ENCODE measurements at regions not wholly inside any gene's neighbourhood (a gene's known extent, or its start where the extent isn't known, plus 50 kb on each side); places are given as distances from the start of the nearest gene placed in this dataset.

DNA sequence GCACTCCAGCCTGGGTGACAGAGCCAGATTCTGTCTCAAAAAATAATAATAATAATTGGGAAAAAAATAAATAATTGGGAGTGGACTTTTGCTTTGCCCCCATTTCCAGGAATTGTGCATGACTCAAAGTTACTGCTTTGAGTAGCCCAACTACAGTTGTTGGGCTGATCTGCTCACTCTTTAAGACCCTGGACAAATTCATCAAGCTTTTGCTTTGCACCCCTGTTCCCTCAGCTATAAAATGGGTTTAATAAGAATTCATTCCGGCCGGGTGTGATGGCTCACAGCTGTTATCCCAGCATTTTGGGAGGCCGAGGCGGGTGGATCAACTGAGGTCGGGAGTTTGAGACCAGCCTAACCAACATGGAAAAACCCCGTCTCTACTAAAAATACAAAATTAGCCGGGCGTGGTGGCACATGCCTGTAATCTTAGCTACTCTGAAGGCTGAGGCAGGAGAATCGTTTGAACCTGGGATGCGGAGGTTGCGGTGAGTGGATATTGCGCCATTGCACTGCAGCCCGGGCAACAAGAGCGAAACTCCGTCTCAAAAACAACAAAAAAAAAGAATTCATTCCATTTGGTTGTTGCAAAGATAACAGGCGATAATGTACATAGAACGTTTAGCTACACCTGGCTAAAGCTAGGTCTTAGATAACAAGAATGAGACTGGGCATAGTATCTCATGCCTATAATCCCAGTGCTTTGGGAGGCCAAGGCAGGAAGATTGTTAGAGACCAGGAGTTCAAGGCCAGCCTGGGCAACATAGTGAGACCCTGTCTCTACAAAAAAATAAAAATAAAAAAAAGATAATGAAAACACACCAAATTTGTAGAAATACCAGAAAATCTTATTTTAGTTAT, 87.9 kb upstream of the ZNF217 start:
- no peak overlapping the region for H3K4me3 Mint-ChIP-seq
- no CpG with 5 or more reads among the region's 17 CpGs for WGBS (ENCODE audit: extremely low coverage, insufficient read length, low lambda C conversion rate)
- Histone ChIP-seq H2BK5ac (ENCODE audit: insufficient read length, low read length) (no peak overlapping the region), H3K23me2 (ENCODE audit: insufficient read length, low read depth, low read length, poor library complexity, severe bottlenecking) (peaks cover 3% of the 10 kb centered on the region), H4K8ac (replicated peaks; ENCODE audit: insufficient read length, low read depth, low read length) (no peak overlapping the region), H3K14ac (ENCODE audit: insufficient read depth, low read length) (no peak overlapping the region), H3K56ac (ENCODE audit: insufficient read length, low read depth, low read length) (no peak overlapping the region), H3K9ac (ENCODE audit: extremely low read depth, insufficient read length, low read length) (no peak overlapping the region), H4K20me1 (ENCODE audit: control insufficient read depth, insufficient read depth, insufficient read length) (no peaks in the 10 kb centered on the region), H4K5ac (ENCODE audit: insufficient read length, low read depth, low read length) (no peak overlapping the region), H3K18ac (ENCODE audit: insufficient read length, low read depth, low read length) (no peak overlapping the region), H3K9me3 (ENCODE audit: control insufficient read depth, low read depth, low read length) (no peaks in the 10 kb centered on the region), H2BK20ac (ENCODE audit: low read depth, low read length, poor library complexity, severe bottlenecking) (no peak overlapping the region), H2BK15ac (ENCODE audit: low read depth, low read length) (no peak overlapping the region), H3T11ph (ENCODE audit: low read length) (no peak overlapping the region), H2BK120ac (ENCODE audit: low read depth, low read length, poor library complexity, severe bottlenecking) (no peak overlapping the region), H3K4me1 (ENCODE audit: insufficient read depth, low read length) (peaks cover 2% of the 10 kb centered on the region; the same call in 1 of the 2 replicates), H2AFZ (ENCODE audit: low read length) (no peak overlapping the region), H3K23ac (ENCODE audit: insufficient read length, low read depth, low read length) (no peak overlapping the region), H3K27me3 (ENCODE audit: insufficient read depth, low read length) (no peaks in the 10 kb centered on the region), H2AK5ac (ENCODE audit: insufficient read length, low read length) (no peak overlapping the region), H3K27ac (ENCODE audit: insufficient read length, low read depth, low read length) (no peak overlapping the region), H3K4me2 (ENCODE audit: insufficient read depth, insufficient read length, low read length) (no peak overlapping the region), H4K91ac (ENCODE audit: insufficient read length, low read depth, low read length) (no peak overlapping the region), H3K79me2 (ENCODE audit: insufficient read depth, low read length) (no peaks in the 10 kb centered on the region), H3K4ac (ENCODE audit: low read depth, low read length) (no peak overlapping the region), H3K79me1 (ENCODE audit: insufficient read depth, low read depth, low read length, poor library complexity, severe bottlenecking) (no peaks in the 10 kb centered on the region), H2BK12ac (ENCODE audit: insufficient read length, low read depth, low read length) (no peak overlapping the region)
- H3K27ac Mint-ChIP-seq: no peak overlapping the region
- H3K4me1 Mint-ChIP-seq: peaks cover 34 to 43% of the 10 kb centered on the region in 2 experiments
- no peaks in the 10 kb centered on the region; a peak in 1 of 5 replicates for H3K9me3 Mint-ChIP-seq
- no peak for DNase-seq
- no peaks in the 10 kb centered on the region for H3K27me3 Mint-ChIP-seq (ENCODE audit: low read depth)
- 0 out of 7 replicates have a peak, but pooled peaks cover 0 to 4% (median 0%) of the 10 kb centered on the region in 3 experiments for H3K36me3 Mint-ChIP-seq (ENCODE audit: insufficient read depth in 1 of 3, low read depth in 3 of 3)
- TF ChIP-seq, protein P1, sequence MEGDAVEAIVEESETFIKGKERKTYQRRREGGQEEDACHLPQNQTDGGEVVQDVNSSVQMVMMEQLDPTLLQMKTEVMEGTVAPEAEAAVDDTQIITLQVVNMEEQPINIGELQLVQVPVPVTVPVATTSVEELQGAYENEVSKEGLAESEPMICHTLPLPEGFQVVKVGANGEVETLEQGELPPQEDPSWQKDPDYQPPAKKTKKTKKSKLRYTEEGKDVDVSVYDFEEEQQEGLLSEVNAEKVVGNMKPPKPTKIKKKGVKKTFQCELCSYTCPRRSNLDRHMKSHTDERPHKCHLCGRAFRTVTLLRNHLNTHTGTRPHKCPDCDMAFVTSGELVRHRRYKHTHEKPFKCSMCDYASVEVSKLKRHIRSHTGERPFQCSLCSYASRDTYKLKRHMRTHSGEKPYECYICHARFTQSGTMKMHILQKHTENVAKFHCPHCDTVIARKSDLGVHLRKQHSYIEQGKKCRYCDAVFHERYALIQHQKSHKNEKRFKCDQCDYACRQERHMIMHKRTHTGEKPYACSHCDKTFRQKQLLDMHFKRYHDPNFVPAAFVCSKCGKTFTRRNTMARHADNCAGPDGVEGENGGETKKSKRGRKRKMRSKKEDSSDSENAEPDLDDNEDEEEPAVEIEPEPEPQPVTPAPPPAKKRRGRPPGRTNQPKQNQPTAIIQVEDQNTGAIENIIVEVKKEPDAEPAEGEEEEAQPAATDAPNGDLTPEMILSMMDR (conservative IDR thresholded peaks at IDR 0.05): no peak
